SK-N-MC (cell line): ENCODE measurements at regions not wholly inside any gene's neighbourhood (a gene's known extent, or its start where the extent isn't known, plus 50 kb on each side); places are given as distances from the start of the nearest gene placed in this dataset.
A peak's percentile ranks its signal among the peaks of the same experiment; 100 is the strongest.

Experiments used
- DNase-seq: peaks from one replicate; pipeline ENCODE4 v3.0.0-alpha.2; 2011; ENCODE audit warnings: low read depth, low spot score
- H3K27ac ChIP-seq: fragments of 200-600 bp; sonication (generic); 2 replicates; pipeline ENCODE4 v1.5.1; 2016; ENCODE audit warnings: mixed run types
- H3K36me3 ChIP-seq: fragments of 200-600 bp; sonication (generic); 2 replicates; pipeline ENCODE4 v1.6.1; 2017; ENCODE audit warnings: antibody characterized with exemption, low read length, mixed read lengths; ENCODE audit not compliant: insufficient read depth
- H3K4me3 ChIP-seq: fragments of 200-600 bp; sonication (generic); 2 replicates; pipeline ENCODE4 v1.5.1; 2016
- H3K9ac ChIP-seq: fragments of 200-600 bp; sonication (generic); 2 replicates; pipeline ENCODE4 v1.8.0; 2017; ENCODE audit warnings: mixed run types, mixed read lengths; ENCODE audit not compliant: insufficient read length
- H3K9me3 ChIP-seq: fragments of 200-600 bp; sonication (generic); 2 replicates; pipeline ENCODE4 v1.6.1; 2017; ENCODE audit warnings: low read depth, mild to moderate bottlenecking, antibody characterized with exemption, low read length, moderate library complexity, mixed read lengths
- EZH2 ChIP-seq: fragments of 200-600 bp; sonication (generic); IDR thresholded peaks from one replicate; pipeline ENCODE4 v1.6.1; 2017; ENCODE audit warnings: antibody characterized with exemption
- FOXP2 ChIP-seq: optimal IDR thresholded peaks from 2 replicates; pipeline ENCODE3; 2011; ENCODE audit warnings: mild to moderate bottlenecking, moderate library complexity; ENCODE audit not compliant: insufficient read depth; ENCODE audit errors: extremely low read length, control extremely low read depth
- POLR2AphosphoS5 ChIP-seq: IDR thresholded peaks from 2 replicates; pipeline ENCODE4 v1.6.1; 2012; ENCODE audit warnings: mild to moderate bottlenecking, low read depth, low read length, borderline replicate concordance

DNA sequence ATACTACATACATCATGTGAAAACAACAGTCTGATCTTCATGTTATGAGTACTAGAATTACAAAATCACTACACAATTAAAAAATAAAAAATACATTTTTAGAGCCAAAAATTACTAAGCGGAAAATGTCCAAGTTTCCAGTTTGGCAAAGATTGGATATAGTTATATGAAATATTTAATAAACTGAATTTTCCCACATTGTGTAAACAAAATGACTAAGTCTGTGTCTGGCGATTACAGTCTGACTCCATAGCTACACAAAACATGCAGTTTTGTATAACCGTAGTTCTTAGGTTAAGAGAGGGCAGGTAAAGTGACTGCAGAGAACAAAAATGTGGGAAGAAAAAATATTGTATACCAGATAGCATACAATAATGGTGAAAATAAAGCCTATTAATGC is 59.2 kb upstream of the TMEM47 start:
- Histone ChIP-seq H3K4me3 (no peak overlapping the region), H3K27ac (peak overlapping the region; percentile 96), H3K9ac (peak overlapping the region; percentile 49), H3K9me3 (no peaks in the 10 kb centered on the region), H3K36me3 (no peaks in the 10 kb centered on the region)
- DNase-seq = no peak
- TF ChIP-seq FOXP2 = no peak
- TF ChIP-seq EZH2 = no peak

DNA sequence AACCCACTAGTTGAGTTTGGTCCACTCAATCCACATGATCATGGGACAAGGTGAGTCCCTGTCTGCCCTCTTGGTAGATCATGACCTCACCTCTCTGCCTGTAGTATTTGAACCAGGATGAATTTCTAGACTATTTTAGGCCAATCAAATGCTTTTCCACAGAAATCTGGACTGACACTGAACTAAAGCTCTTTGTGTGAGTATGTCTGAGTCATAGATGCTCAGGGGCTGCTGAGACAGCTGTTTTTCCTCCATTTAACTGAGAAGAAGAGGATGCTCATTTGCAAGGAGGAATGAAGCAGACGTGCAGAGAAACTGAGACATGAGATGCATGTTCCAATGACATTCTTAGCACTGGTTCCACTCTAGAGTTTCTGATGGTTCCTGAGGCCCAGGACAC is 77.3 kb upstream of the TMEM47 start:
- Histone ChIP-seq H3K9me3 (no peaks in the 10 kb centered on the region), H3K4me3 (no peak overlapping the region), H3K9ac (no peak overlapping the region), H3K27ac (no peak overlapping the region), H3K36me3 (no peaks in the 10 kb centered on the region)
- TF ChIP-seq EZH2 (no peak), FOXP2 (no peak), POLR2AphosphoS5 (no peak)
- no peak for DNase-seq

DNA sequence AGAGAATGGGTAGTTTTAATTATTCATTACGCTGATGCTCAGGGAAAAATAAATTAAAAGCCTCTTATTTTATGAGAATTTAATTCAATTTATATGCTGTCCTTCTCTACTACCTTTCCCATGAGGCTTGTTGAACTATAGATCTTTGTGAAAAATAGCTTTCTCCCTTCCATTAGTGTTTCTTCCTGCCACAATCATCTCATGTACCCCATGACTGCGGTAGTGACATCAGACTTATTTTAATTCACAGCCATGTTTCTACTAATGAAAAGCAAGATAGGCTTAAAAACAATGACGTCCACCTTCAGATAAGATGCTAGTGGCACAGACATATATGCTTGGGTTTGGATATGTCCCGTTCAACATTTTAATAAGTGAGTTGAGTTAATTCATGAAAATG is 87.4 kb upstream of the TMEM47 start:
- Histone ChIP-seq H3K9me3 (no peaks in the 10 kb centered on the region), H3K36me3 (no peaks in the 10 kb centered on the region), H3K4me3 (no peak overlapping the region), H3K9ac (no peak overlapping the region), H3K27ac (no peak overlapping the region)
- no peak for DNase-seq
- TF ChIP-seq POLR2AphosphoS5 (no peak), FOXP2 (no peak), EZH2 (no peak)

DNA sequence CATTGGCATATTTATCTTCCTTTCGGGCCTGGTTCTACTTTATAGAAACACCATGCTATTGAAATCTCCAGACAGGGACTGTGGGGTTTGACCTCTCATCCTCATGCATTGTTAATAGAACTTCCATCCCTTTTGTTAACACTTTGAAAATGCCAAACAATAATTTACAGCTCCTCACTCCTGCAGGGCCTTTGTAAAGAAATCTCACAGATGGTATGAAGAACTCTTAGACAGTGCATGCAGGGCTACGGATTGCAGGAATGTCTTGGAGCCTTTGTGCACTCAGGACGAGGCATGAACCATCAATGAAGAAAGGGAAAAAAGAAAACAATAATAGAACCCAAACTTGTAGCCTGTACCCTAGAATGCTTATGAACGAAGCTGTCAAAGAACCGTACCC is 92.8 kb upstream of the TMEM47 start:
- no peak overlapping the region for H3K27ac ChIP-seq
- no peaks in the 10 kb centered on the region for H3K36me3 ChIP-seq
- H3K4me3 ChIP-seq = no peak overlapping the region
- no peaks in the 10 kb centered on the region for H3K9me3 ChIP-seq
- TF ChIP-seq EZH2 = no peak
- TF ChIP-seq POLR2AphosphoS5 = no peak
- TF ChIP-seq FOXP2 = no peak
- DNase-seq = no peak
- H3K9ac ChIP-seq = no peak overlapping the region

DNA sequence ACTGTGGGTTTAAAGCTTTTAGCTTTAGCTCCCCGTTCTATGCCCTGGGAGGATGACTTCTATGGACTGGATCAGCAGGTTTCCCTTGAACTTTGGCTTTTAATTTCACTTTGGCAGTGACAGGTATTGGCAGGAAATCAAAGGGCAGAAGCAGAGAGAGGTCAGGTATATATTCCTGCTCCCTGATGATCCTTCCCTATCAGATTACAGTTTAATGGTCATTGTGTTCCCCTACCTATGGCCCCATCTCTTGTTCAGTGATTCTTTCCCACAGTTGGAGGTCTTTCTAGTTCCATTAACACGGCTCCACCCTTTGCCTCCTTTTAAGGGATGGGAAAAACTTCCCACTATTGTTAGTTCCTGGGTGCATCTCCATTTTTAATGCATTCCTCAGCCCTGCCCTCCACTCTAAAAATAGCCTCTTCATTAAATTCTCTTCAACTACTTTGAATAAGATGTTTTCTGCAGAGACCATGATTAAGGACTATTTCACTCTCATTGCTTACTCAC is 107.8 kb upstream of the TMEM47 start:
- Histone ChIP-seq H3K9ac (no peak overlapping the region), H3K36me3 (no peaks in the 10 kb centered on the region), H3K27ac (no peak overlapping the region), H3K9me3 (no peaks in the 10 kb centered on the region), H3K4me3 (no peak overlapping the region)
- TF ChIP-seq FOXP2 (no peak), EZH2 (no peak), POLR2AphosphoS5 (no peak)
- no peak for DNase-seq

DNA sequence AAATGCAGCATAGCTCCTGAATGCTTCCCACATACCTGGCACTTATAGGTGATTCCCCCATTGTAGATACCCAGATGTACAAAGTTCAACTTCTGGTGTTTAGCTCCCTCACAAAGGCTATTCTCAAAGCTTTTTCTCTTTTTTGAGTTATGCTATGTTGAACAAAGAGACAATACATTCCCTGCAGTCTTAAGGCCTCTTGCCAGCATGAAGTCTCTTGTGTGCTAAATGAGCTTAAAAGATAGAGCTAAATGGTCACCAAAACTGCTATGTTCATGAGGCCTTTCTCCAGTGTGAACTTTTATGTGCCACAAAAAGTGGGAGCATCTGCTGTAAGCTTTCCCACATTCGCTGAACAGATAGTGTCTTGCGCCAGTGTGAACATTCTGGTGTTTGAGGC is 111.2 kb upstream of the TMEM47 start:
- TF ChIP-seq FOXP2 (no peak), EZH2 (no peak), POLR2AphosphoS5 (no peak)
- no peak for DNase-seq
- H3K4me3 ChIP-seq = no peak overlapping the region
- no peaks in the 10 kb centered on the region for H3K36me3 ChIP-seq
- H3K9ac ChIP-seq = no peak overlapping the region
- no peak overlapping the region for H3K27ac ChIP-seq
- H3K9me3 ChIP-seq = no peaks in the 10 kb centered on the region

DNA sequence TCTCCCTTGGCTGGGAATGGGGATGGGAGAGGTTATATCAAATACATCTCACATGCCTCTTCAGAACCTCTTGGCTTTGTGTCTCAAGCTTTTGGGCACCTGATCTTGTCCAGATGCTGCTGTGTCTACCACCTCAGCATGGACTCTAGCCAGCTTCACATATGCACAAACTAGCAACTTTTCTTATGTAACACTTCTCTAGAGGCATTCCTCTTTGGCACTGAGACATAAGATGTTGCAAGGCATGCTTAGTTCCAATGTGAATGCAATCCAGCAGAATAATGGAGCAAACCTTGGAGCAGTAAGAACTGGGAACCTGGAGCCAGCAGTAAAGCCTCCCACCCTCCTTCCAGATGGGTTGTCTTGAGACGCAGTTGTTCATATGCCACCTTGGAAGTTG is 113.4 kb upstream of the TMEM47 start:
- H3K27ac ChIP-seq = no peak overlapping the region
- H3K9me3 ChIP-seq = no peaks in the 10 kb centered on the region
- H3K4me3 ChIP-seq = no peak overlapping the region
- no peak for DNase-seq
- no peak overlapping the region for H3K9ac ChIP-seq
- TF ChIP-seq FOXP2 = no peak
- no peaks in the 10 kb centered on the region for H3K36me3 ChIP-seq

DNA sequence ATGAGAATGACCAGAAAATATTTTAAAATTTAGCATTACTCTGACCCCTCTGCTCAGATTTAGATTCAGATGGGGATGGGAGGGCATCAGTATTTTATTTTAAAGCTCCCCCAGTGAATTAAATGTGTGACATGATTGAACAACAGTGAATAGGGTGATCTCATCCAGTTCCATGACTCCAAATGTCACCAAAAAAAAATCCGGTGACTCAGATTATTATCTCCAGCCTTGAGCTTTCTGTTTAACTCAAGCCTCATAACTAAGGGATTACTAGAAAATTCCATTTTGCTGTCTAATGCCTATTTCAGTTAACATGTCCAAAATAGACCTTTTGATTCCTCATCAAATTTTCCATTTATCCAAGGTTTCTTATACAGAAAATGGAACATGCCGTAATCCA is 121.8 kb upstream of the TMEM47 start:
- DNase-seq = no peak
- no peak overlapping the region for H3K4me3 ChIP-seq
- no peak overlapping the region for H3K27ac ChIP-seq
- H3K36me3 ChIP-seq = no peaks in the 10 kb centered on the region
- H3K9ac ChIP-seq = no peak overlapping the region
- TF ChIP-seq FOXP2 (no peak), EZH2 (no peak), POLR2AphosphoS5 (no peak)
- no peaks in the 10 kb centered on the region for H3K9me3 ChIP-seq

DNA sequence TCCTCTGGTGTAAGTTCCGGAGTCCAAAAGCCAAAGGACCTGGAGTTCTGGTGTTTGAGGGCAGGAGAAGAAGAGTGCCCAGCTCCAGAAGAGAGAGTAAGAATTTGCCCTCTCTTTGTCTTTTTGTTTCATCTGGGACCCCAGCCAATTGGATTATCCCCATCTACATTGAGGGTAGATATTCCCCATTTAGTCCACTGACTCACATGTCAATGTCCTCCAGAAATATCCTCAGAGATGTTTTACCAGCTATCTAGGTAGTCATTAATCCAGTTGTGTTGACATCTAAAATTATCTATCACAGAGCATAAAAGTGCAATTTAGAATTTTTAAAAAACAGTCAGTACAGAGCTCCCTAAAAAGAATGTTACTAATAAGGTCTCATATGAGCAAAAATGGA is 132.9 kb upstream of the TMEM47 start:
- DNase-seq = no peak
- H3K36me3 ChIP-seq = no peaks in the 10 kb centered on the region
- no peaks in the 10 kb centered on the region for H3K9me3 ChIP-seq
- no peak overlapping the region for H3K9ac ChIP-seq
- TF ChIP-seq EZH2 = no peak
- TF ChIP-seq POLR2AphosphoS5 = no peak
- no peak for TF ChIP-seq FOXP2
- H3K4me3 ChIP-seq = no peak overlapping the region
- H3K27ac ChIP-seq = no peak overlapping the region

DNA sequence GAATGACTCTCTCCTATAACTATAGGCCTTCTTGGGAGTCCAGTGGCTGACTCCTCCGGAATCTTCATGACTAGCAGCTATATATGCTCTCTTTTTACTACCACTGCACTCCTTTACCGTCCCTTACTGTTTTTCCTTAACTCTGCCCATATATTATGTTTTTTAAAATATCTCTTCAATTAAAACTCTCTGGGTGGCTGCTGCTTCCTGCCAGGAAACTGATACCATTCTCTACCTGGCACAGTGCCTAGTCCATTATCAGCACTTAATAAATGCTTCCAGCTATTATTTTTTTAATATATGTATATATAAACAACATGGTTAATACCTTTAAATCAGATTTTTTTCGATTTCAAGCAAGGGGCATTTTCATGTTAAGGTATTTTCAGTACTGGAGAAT is 136.6 kb upstream of the FAM47B start:
- Histone ChIP-seq H3K9me3 (no peaks in the 10 kb centered on the region), H3K4me3 (no peak overlapping the region), H3K9ac (no peak overlapping the region), H3K27ac (peak overlapping the region; percentile 50; the same call in 1 of the 2 replicates), H3K36me3 (no peaks in the 10 kb centered on the region)
- TF ChIP-seq POLR2AphosphoS5 (no peak), FOXP2 (no peak), EZH2 (no peak)
- peak; percentile 14 for DNase-seq

DNA sequence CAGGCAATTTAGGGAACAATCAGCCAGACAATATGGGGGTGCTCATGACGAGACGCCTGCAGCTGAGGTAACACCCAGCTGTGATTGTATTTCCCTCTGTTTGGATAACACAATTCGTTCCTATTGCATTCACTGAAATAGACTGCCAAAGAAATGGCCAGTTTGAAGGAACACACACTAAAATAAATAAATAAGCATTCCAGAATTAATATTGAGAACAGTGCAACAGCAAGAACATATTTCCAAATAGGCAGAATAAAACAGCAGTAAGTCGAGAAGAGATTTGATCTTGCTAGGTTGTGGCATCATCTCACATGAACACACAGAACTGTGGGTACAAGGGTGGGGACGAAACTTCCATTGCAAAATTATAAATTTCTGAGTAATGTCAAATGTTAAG is 133.5 kb upstream of the FAM47B start:
- DNase-seq = no peak
- no peak overlapping the region for H3K27ac ChIP-seq
- H3K4me3 ChIP-seq = no peak overlapping the region
- H3K9ac ChIP-seq = no peak overlapping the region
- no peaks in the 10 kb centered on the region for H3K9me3 ChIP-seq
- TF ChIP-seq EZH2 = no peak
- TF ChIP-seq POLR2AphosphoS5 = no peak
- TF ChIP-seq FOXP2 = no peak
- no peaks in the 10 kb centered on the region for H3K36me3 ChIP-seq
